CD4-positive, alpha-beta T cell (primary cell): ENCODE measurements at regions not wholly inside any gene's neighbourhood (a gene's known extent, or its start where the extent isn't known, plus 50 kb on each side); places are given as distances from the start of the nearest gene placed in this dataset.
A peak's percentile ranks its signal among the peaks of the same experiment; 100 is the strongest.
"Not testable (repeated sequence)": the region's sequence is repeated elsewhere in the genome, so short reads cannot be mapped to it uniquely, and the experiment has no call there.

Source experiments
- ATAC-seq: fragments of 200-7000 bp; cut with Tn5 transposase; one replicate; pipeline ENCODE4 v1.10.0; 2022; ENCODE audit warnings: mild to moderate bottlenecking; ENCODE audit not compliant: poor library complexity
- CTCF ChIA-PET: fragments of 350-600 bp; sonication (Branson Sonifier 250); formaldehyde crosslinking; loops from one replicate; lab custom pipeline; 2021; ENCODE audit warnings: antibody characterized with exemption, inconsistent platforms; lab: Charles Lee
- POLR2A ChIA-PET: fragments of 350-600 bp; sonication (Branson Sonifier 250); formaldehyde crosslinking; loops from one replicate; lab custom pipeline; 2021; ENCODE audit warnings: antibody characterized with exemption, inconsistent platforms; lab: Charles Lee
- DNase-seq, 14 experiments: peaks; one replicate each; pipeline ENCODE4 v3.0.0-alpha.2; 2013 to 2020; ENCODE audit warnings: mixed read lengths in 2 of 14
- H3K27ac ChIP-seq, 2 donors: one replicate each; pipeline versions ENCODE4 v1.5.1 to v1.7.0; 2013; ENCODE audit warnings: low read length in 2 of 2, low read depth in 1 of 2, mild to moderate bottlenecking in 1 of 2
- H3K27me3 ChIP-seq, 2 experiments: 1 replicate in 1 of 2; 2 replicates in 1 of 2; pipeline versions ENCODE4 v1.6.1 to v1.7.0; 2013; ENCODE audit warnings: low read length in 2 of 2, control low read depth in 1 of 2, mild to moderate bottlenecking in 1 of 2, moderate library complexity in 1 of 2; ENCODE audit not compliant: insufficient read depth in 2 of 2, control insufficient read depth in 1 of 2
- H3K36me3 ChIP-seq: one replicate; pipeline ENCODE4 v1.6.1; 2013; ENCODE audit warnings: low read length, control low read depth; ENCODE audit not compliant: insufficient read depth
- H3K4me1 ChIP-seq: one replicate; pipeline ENCODE4 v1.6.1; 2013; ENCODE audit warnings: low read length, control low read depth; ENCODE audit not compliant: insufficient read depth
- H3K4me3 ChIP-seq: one replicate; pipeline ENCODE4 v1.5.1; 2013; ENCODE audit warnings: mild to moderate bottlenecking, low read length, moderate library complexity
- H3K9me3 ChIP-seq, 2 experiments: 1 replicate in 1 of 2; 2 replicates in 1 of 2; pipeline versions ENCODE4 v1.6.1 to v1.7.0; 2013; ENCODE audit warnings: low read length in 2 of 2, mild to moderate bottlenecking in 2 of 2, control low read depth in 1 of 2, moderate library complexity in 1 of 2; ENCODE audit not compliant: control insufficient read depth in 1 of 2, insufficient read depth in 1 of 2
- H3K27ac Mint-ChIP-seq: one replicate; pipeline ENCODE4 v1.8.0; 2020; ENCODE audit warnings: mixed read lengths
- H3K27me3 Mint-ChIP-seq: one replicate; pipeline ENCODE4 v1.8.0; 2021; ENCODE audit warnings: mixed read lengths
- H3K36me3 Mint-ChIP-seq: one replicate; pipeline ENCODE4 v1.8.0; 2021; ENCODE audit warnings: low read depth, mixed read lengths
- H3K4me1 Mint-ChIP-seq: one replicate; pipeline ENCODE4 v1.8.0; 2021; ENCODE audit warnings: low read depth, mixed read lengths
- H3K4me3 Mint-ChIP-seq: one replicate; pipeline ENCODE4 v1.8.0; 2020; ENCODE audit warnings: mild to moderate bottlenecking, mixed read lengths
- H3K9me3 Mint-ChIP-seq: one replicate; pipeline ENCODE4 v1.8.0; 2020; ENCODE audit warnings: mixed read lengths
- intact Hi-C, 2 experiments: fragments of 100-400 bp; cut with DNase I in 1 of 2; cut with micrococcal nuclease in 1 of 2; formaldehyde crosslinking; loops; one replicate each; pipeline versions ENCODE4 v1.15.1 to v1.9.0; 2023 to 2025; cut with DNase I, micrococcal nuclease
- TF ChIP-seq, protein P1 (sequence below): fragments of 200-600 bp; IDR thresholded peaks from one replicate; pipeline ENCODE4 v1.8.0; 2022; ENCODE audit warnings: antibody characterized with exemption, mild to moderate bottlenecking

- ATAC-seq (no peak), DNase-seq (no peak)
- ChIA-PET CTCF (no interaction called here), POLR2A (interaction anchor here (1.0 kb wide), 1 partner anchor 15 kb away, joined by 4 read pairs; no protein-coding TSS in a partner anchor)
- H3K4me1 Mint-ChIP-seq, result peaks cover 33% of the 10 kb centered on the region
- intact Hi-C loops, result loop anchor here in 1 of 2 experiments (10.0 kb wide), 1 partner anchor 58 kb away; no protein-coding TSS in a partner anchor
- no peaks in the 10 kb centered on the region for H3K9me3 Mint-ChIP-seq
- H3K27ac ChIP-seq, result no peak overlapping the region
- H3K27me3 Mint-ChIP-seq, result no peaks in the 10 kb centered on the region
- H3K27me3 ChIP-seq, result no peaks in the 10 kb centered on the region
- H3K4me3 ChIP-seq, result no peak overlapping the region
- TF ChIP-seq, protein P1, sequence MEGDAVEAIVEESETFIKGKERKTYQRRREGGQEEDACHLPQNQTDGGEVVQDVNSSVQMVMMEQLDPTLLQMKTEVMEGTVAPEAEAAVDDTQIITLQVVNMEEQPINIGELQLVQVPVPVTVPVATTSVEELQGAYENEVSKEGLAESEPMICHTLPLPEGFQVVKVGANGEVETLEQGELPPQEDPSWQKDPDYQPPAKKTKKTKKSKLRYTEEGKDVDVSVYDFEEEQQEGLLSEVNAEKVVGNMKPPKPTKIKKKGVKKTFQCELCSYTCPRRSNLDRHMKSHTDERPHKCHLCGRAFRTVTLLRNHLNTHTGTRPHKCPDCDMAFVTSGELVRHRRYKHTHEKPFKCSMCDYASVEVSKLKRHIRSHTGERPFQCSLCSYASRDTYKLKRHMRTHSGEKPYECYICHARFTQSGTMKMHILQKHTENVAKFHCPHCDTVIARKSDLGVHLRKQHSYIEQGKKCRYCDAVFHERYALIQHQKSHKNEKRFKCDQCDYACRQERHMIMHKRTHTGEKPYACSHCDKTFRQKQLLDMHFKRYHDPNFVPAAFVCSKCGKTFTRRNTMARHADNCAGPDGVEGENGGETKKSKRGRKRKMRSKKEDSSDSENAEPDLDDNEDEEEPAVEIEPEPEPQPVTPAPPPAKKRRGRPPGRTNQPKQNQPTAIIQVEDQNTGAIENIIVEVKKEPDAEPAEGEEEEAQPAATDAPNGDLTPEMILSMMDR, result no peak
- H3K36me3 ChIP-seq, result no peaks in the 10 kb centered on the region
- H3K9me3 ChIP-seq, result no peaks in the 10 kb centered on the region
- no peaks in the 10 kb centered on the region for H3K36me3 Mint-ChIP-seq
- peaks cover 6% of the 10 kb centered on the region for H3K4me1 ChIP-seq
- H3K4me3 Mint-ChIP-seq, result peak overlapping the region; percentile 20
- H3K27ac Mint-ChIP-seq, result no peak overlapping the region
Observed at GRCh38 chr5:50576686-50577256, 89.7 kb upstream of the PARP8 start.

DNA sequence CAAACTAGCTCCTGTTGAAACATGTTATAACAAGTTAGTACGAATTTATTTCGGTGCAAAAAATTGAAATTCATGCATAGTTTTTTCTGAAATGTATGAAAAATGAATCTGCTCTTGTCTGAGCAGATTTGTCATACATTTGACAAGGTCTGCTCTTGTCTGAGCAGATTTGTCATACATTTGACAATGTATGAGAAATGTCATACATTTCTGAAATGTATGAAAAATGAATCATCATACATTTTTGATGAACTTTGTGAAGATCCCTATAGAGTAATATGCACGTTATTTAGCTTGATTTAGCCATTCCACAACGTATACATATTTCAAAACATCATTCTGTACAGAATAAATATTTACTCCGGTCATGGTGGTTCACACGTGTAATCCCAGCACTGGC is 85.9 kb upstream of the PARP8 start:
- no peak overlapping the region for H3K27ac Mint-ChIP-seq
- Histone ChIP-seq H3K9me3 (no peaks in the 10 kb centered on the region), H3K27ac (no peak overlapping the region), H3K4me3 (no peak overlapping the region), H3K36me3 (no peaks in the 10 kb centered on the region), H3K27me3 (no peaks in the 10 kb centered on the region), H3K4me1 (peaks cover 3% of the 10 kb centered on the region)
- H3K9me3 Mint-ChIP-seq, result no peaks in the 10 kb centered on the region
- intact Hi-C loops, result no loop called here
- peaks cover 28% of the 10 kb centered on the region for H3K4me1 Mint-ChIP-seq
- DNase-seq, result no peak
- no peaks in the 10 kb centered on the region for H3K36me3 Mint-ChIP-seq
- H3K4me3 Mint-ChIP-seq, result no peak overlapping the region
- no peak for ATAC-seq
- POLR2A ChIA-PET, result no interaction called here
- H3K27me3 Mint-ChIP-seq, result no peaks in the 10 kb centered on the region
- TF ChIP-seq, protein P1, result no peak
- CTCF ChIA-PET, result no interaction called here

- H3K27ac ChIP-seq, H3K27me3 ChIP-seq, H3K27me3 Mint-ChIP-seq, H3K9me3 Mint-ChIP-seq, CTCF ChIA-PET, H3K4me1 ChIP-seq, H3K27ac Mint-ChIP-seq, POLR2A ChIA-PET, H3K4me3 ChIP-seq, H3K4me3 Mint-ChIP-seq, H3K36me3 Mint-ChIP-seq, H3K9me3 ChIP-seq, intact Hi-C loops, DNase-seq, ATAC-seq, H3K36me3 ChIP-seq: not testable (repeated sequence)
- peaks cover 15% of the 10 kb centered on the region for H3K4me1 Mint-ChIP-seq
Observed at GRCh38 chr5:50581845-50582244, 84.6 kb upstream of the PARP8 start.

- CTCF ChIA-PET, result no interaction called here
- no peak overlapping the region for H3K27ac ChIP-seq
- Mint-ChIP-seq H3K4me1 (peaks cover 11% of the 10 kb centered on the region), H3K27me3 (no peaks in the 10 kb centered on the region), H3K36me3 (no peaks in the 10 kb centered on the region), H3K9me3 (no peaks in the 10 kb centered on the region), H3K27ac (no peak overlapping the region), H3K4me3 (no peak overlapping the region)
- TF ChIP-seq, protein P1, result no peak
- intact Hi-C loops, result no loop called here
- POLR2A ChIA-PET, result no interaction called here
- H3K27me3 ChIP-seq, result no peaks in the 10 kb centered on the region
- H3K4me3 ChIP-seq, result no peak overlapping the region
- H3K4me1 ChIP-seq, result no peaks in the 10 kb centered on the region
- no peaks in the 10 kb centered on the region for H3K36me3 ChIP-seq
- H3K9me3 ChIP-seq, result no peaks in the 10 kb centered on the region
- DNase-seq, result no peak
- no peak for ATAC-seq
Observed at GRCh38 chr5:50582699-50583098, 83.7 kb upstream of the PARP8 start.
